H9 (cell line): ENCODE measurements at regions not wholly inside any gene's neighbourhood (a gene's known extent, or its start where the extent isn't known, plus 50 kb on each side); places are given as distances from the start of the nearest gene placed in this dataset.

Source experiments
- DNase-seq: peaks from one replicate; pipeline ENCODE4 v3.0.0-alpha.2; 2017
- H2AFZ ChIP-seq: one replicate; pipeline ENCODE4 v1.6.1; 2013; ENCODE audit warnings: mild to moderate bottlenecking, low read length, control low read depth, moderate library complexity
- H2AK5ac ChIP-seq: 2 replicates; pipeline ENCODE4 v1.6.1; 2013; ENCODE audit warnings: low read length, control low read depth, mixed read lengths; ENCODE audit not compliant: insufficient read length
- H2BK120ac ChIP-seq: one replicate; pipeline ENCODE4 v1.6.1; 2013; ENCODE audit warnings: low read depth, mild to moderate bottlenecking, low read length, control low read depth, inconsistent platforms; ENCODE audit not compliant: poor library complexity, severe bottlenecking
- H2BK12ac ChIP-seq: 2 replicates; pipeline ENCODE4 v1.6.1; 2013; ENCODE audit warnings: low read length, control low read depth, mixed read lengths, low read depth; ENCODE audit not compliant: insufficient read length
- H2BK15ac ChIP-seq: 2 replicates; pipeline ENCODE4 v1.6.1; 2013; ENCODE audit warnings: low read depth, low read length, control low read depth
- H2BK20ac ChIP-seq: one replicate; pipeline ENCODE4 v1.6.1; 2013; ENCODE audit warnings: low read depth, mild to moderate bottlenecking, low read length, control low read depth, inconsistent platforms; ENCODE audit not compliant: poor library complexity, severe bottlenecking
- H2BK5ac ChIP-seq: 2 replicates; pipeline ENCODE4 v1.6.1; 2013; ENCODE audit warnings: low read length, control low read depth, mixed read lengths; ENCODE audit not compliant: insufficient read length
- H3K14ac ChIP-seq: 2 replicates; pipeline ENCODE4 v1.6.1; 2013; ENCODE audit warnings: low read length, control low read depth; ENCODE audit not compliant: insufficient read depth
- H3K18ac ChIP-seq: 2 replicates; pipeline ENCODE4 v1.6.1; 2013; ENCODE audit warnings: low read depth, mild to moderate bottlenecking, mixed read lengths, low read length, control low read depth; ENCODE audit not compliant: insufficient read length
- H3K23ac ChIP-seq: 2 replicates; pipeline ENCODE4 v1.6.1; 2013; ENCODE audit warnings: low read length, control low read depth, mixed read lengths, low read depth; ENCODE audit not compliant: insufficient read length
- H3K23me2 ChIP-seq: 2 replicates; pipeline ENCODE4 v1.6.1; 2013; ENCODE audit warnings: low read depth, mild to moderate bottlenecking, mixed read lengths, low read length, control low read depth; ENCODE audit not compliant: insufficient read length, poor library complexity, severe bottlenecking
- H3K27ac ChIP-seq: 2 replicates; pipeline ENCODE4 v1.5.1; 2013; ENCODE audit warnings: low read length, control low read depth, mixed read lengths, low read depth; ENCODE audit not compliant: insufficient read length
- H3K27me3 ChIP-seq: 2 replicates; pipeline ENCODE4 v1.6.1; 2013; ENCODE audit warnings: low read length, control low read depth, inconsistent platforms; ENCODE audit not compliant: insufficient read depth
- H3K4ac ChIP-seq: 2 replicates; pipeline ENCODE4 v1.6.1; 2013; ENCODE audit warnings: low read depth, mild to moderate bottlenecking, control low read depth, inconsistent platforms, low read length, moderate library complexity
- H3K4me1 ChIP-seq: 2 replicates; pipeline ENCODE4 v1.6.1; 2013; ENCODE audit warnings: low read length, control low read depth, inconsistent platforms; ENCODE audit not compliant: insufficient read depth
- H3K4me2 ChIP-seq: 2 replicates; pipeline ENCODE4 v1.6.1; 2013; ENCODE audit warnings: low read length, control low read depth, mixed read lengths; ENCODE audit not compliant: insufficient read length, insufficient read depth
- H3K56ac ChIP-seq: 2 replicates; pipeline ENCODE4 v1.6.1; 2013; ENCODE audit warnings: low read depth, mild to moderate bottlenecking, mixed read lengths, low read length, control low read depth; ENCODE audit not compliant: insufficient read length
- H3K79me1 ChIP-seq: 2 replicates; pipeline ENCODE4 v1.6.1; 2013; ENCODE audit warnings: low read depth, mild to moderate bottlenecking, moderate library complexity, low read length, control low read depth, inconsistent platforms; ENCODE audit not compliant: insufficient read depth, poor library complexity, severe bottlenecking
- H3K79me2 ChIP-seq: 2 replicates; pipeline ENCODE4 v1.6.1; 2013; ENCODE audit warnings: low read length, control low read depth, inconsistent platforms; ENCODE audit not compliant: insufficient read depth
- H3K9ac ChIP-seq: 2 replicates; pipeline ENCODE4 v1.6.1; 2013; ENCODE audit warnings: low read length, control low read depth, mixed read lengths; ENCODE audit not compliant: insufficient read length; ENCODE audit errors: extremely low read depth
- H3K9me3 ChIP-seq: one replicate; pipeline ENCODE4 v1.6.1; 2013; ENCODE audit warnings: low read depth, low read length, inconsistent platforms; ENCODE audit not compliant: control insufficient read depth
- H3T11ph ChIP-seq: one replicate; pipeline ENCODE4 v1.6.1; 2013; ENCODE audit warnings: mild to moderate bottlenecking, low read length, control low read depth, inconsistent platforms
- H4K20me1 ChIP-seq: one replicate; pipeline ENCODE4 v1.6.1; 2013; ENCODE audit not compliant: control insufficient read depth, insufficient read length, insufficient read depth
- H4K5ac ChIP-seq: 2 replicates; pipeline ENCODE4 v1.6.1; 2013; ENCODE audit warnings: low read depth, mild to moderate bottlenecking, mixed read lengths, low read length, control low read depth; ENCODE audit not compliant: insufficient read length
- H4K8ac ChIP-seq: replicated peaks from 2 replicates; pipeline ENCODE4 v1.6.1; 2013; ENCODE audit warnings: low read length, control low read depth, mixed read lengths, low read depth; ENCODE audit not compliant: insufficient read length
- H4K91ac ChIP-seq: 2 replicates; pipeline ENCODE4 v1.6.1; 2013; ENCODE audit warnings: low read depth, mild to moderate bottlenecking, moderate library complexity, mixed read lengths, low read length, control low read depth; ENCODE audit not compliant: insufficient read length
- H3K27ac Mint-ChIP-seq, 3 experiments: 2 replicates in 2 of 3; 3 replicates in 1 of 3; pipeline ENCODE4 v1.8.0; 2020 to 2021; ENCODE audit warnings: mixed read lengths in 3 of 3, mild to moderate bottlenecking in 1 of 3, moderate library complexity in 1 of 3
- H3K27me3 Mint-ChIP-seq: 2 replicates; pipeline ENCODE4 v1.8.0; 2021; ENCODE audit warnings: low read depth, mild to moderate bottlenecking, moderate library complexity, mixed read lengths
- H3K36me3 Mint-ChIP-seq, 3 experiments: 2 replicates in 2 of 3; 3 replicates in 1 of 3; pipeline ENCODE4 v1.8.0; 2020 to 2021; ENCODE audit warnings: low read depth in 3 of 3, mixed read lengths in 3 of 3; ENCODE audit not compliant: insufficient read depth in 1 of 3
- H3K4me1 Mint-ChIP-seq, 2 experiments: 2 replicates each; pipeline ENCODE4 v1.8.0; 2020; ENCODE audit warnings: mixed read lengths in 2 of 2
- H3K4me3 Mint-ChIP-seq, 2 experiments: 2 replicates in 1 of 2; 3 replicates in 1 of 2; pipeline ENCODE4 v1.8.0; 2020 to 2021; ENCODE audit warnings: mild to moderate bottlenecking in 2 of 2, mixed read lengths in 2 of 2, moderate library complexity in 1 of 2
- H3K9me3 Mint-ChIP-seq, 2 experiments: 2 replicates in 1 of 2; 3 replicates in 1 of 2; pipeline ENCODE4 v1.8.0; 2020; ENCODE audit warnings: mild to moderate bottlenecking in 2 of 2, mixed read lengths in 2 of 2, moderate library complexity in 1 of 2
- WGBS: extraction: QIAGEN DNeasy Blood & Tissue Kit; methylation state at CpG from one replicate; pipeline ENCODE4 v1.1.7; 2013; ENCODE audit warnings: missing lambda C conversion rate, low lambda C conversion rate, mixed read lengths; ENCODE audit not compliant: insufficient read length; ENCODE audit errors: extremely low coverage; 5-methylcytosine and 5-hydroxymethylcytosine counted together
- TF ChIP-seq, protein P1 (sequence below): fragments of 200-600 bp; sonication (generic); conservative IDR thresholded peaks from 3 replicates; pipeline ENCODE4 v1.8.0; 2021; ENCODE audit warnings: antibody characterized with exemption, mild to moderate bottlenecking

- H3K9ac ChIP-seq: no peak overlapping the region
- no peak overlapping the region for H2BK20ac ChIP-seq
- Mint-ChIP-seq H3K36me3 (no peaks in the 10 kb centered on the region), H3K27me3 (no peaks in the 10 kb centered on the region; the same call in 1 of the 2 replicates), H3K4me3 (no peak overlapping the region), H3K4me1 (no peaks in the 10 kb centered on the region), H3K27ac (no peak overlapping the region), H3K9me3 (no peaks in the 10 kb centered on the region)
- no peak overlapping the region for H3T11ph ChIP-seq
- H2BK5ac ChIP-seq: no peak overlapping the region
- no peak overlapping the region for H3K56ac ChIP-seq
- H2AK5ac ChIP-seq: no peak overlapping the region
- TF ChIP-seq, protein P1, sequence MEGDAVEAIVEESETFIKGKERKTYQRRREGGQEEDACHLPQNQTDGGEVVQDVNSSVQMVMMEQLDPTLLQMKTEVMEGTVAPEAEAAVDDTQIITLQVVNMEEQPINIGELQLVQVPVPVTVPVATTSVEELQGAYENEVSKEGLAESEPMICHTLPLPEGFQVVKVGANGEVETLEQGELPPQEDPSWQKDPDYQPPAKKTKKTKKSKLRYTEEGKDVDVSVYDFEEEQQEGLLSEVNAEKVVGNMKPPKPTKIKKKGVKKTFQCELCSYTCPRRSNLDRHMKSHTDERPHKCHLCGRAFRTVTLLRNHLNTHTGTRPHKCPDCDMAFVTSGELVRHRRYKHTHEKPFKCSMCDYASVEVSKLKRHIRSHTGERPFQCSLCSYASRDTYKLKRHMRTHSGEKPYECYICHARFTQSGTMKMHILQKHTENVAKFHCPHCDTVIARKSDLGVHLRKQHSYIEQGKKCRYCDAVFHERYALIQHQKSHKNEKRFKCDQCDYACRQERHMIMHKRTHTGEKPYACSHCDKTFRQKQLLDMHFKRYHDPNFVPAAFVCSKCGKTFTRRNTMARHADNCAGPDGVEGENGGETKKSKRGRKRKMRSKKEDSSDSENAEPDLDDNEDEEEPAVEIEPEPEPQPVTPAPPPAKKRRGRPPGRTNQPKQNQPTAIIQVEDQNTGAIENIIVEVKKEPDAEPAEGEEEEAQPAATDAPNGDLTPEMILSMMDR: no peak
- no peaks in the 10 kb centered on the region for H3K23me2 ChIP-seq
- H3K23ac ChIP-seq: no peak overlapping the region
- WGBS: no CpG with 5 or more reads among the region's 4 CpGs
- no peak overlapping the region for H4K91ac ChIP-seq
- no peak overlapping the region for H3K14ac ChIP-seq
- H4K20me1 ChIP-seq: no peaks in the 10 kb centered on the region
- no peaks in the 10 kb centered on the region for H3K79me2 ChIP-seq
- no peak overlapping the region for H4K5ac ChIP-seq
- H2BK12ac ChIP-seq: no peak overlapping the region
- H2BK120ac ChIP-seq: no peak overlapping the region
- H3K9me3 ChIP-seq: no peaks in the 10 kb centered on the region
- no peak overlapping the region for H3K4ac ChIP-seq
- no peaks in the 10 kb centered on the region for H3K27me3 ChIP-seq
- H3K27ac ChIP-seq: no peak overlapping the region
- H4K8ac ChIP-seq: no peak overlapping the region
- DNase-seq: no peak
- no peaks in the 10 kb centered on the region for H3K79me1 ChIP-seq
- H2AFZ ChIP-seq: no peak overlapping the region
- no peak overlapping the region for H3K4me2 ChIP-seq
- no peak overlapping the region for H3K18ac ChIP-seq
- no peaks in the 10 kb centered on the region for H3K4me1 ChIP-seq
- no peak overlapping the region for H2BK15ac ChIP-seq
These were observed 96.8 kb upstream of the KLF12 start for GRCh38 chr13:74230984-74231501.
